H9 (cell line): ENCODE measurements at regions not wholly inside any gene's neighbourhood (a gene's known extent, or its start where the extent isn't known, plus 50 kb on each side); places are given as distances from the start of the nearest gene placed in this dataset.

ENCODE experiments used
- DNase-seq: peaks from one replicate; pipeline ENCODE4 v3.0.0-alpha.2; 2017
- H2AFZ ChIP-seq: one replicate; pipeline ENCODE4 v1.6.1; 2013; ENCODE audit warnings: mild to moderate bottlenecking, low read length, control low read depth, moderate library complexity
- H2AK5ac ChIP-seq: 2 replicates; pipeline ENCODE4 v1.6.1; 2013; ENCODE audit warnings: low read length, control low read depth, mixed read lengths; ENCODE audit not compliant: insufficient read length
- H2BK120ac ChIP-seq: one replicate; pipeline ENCODE4 v1.6.1; 2013; ENCODE audit warnings: low read depth, mild to moderate bottlenecking, low read length, control low read depth, inconsistent platforms; ENCODE audit not compliant: poor library complexity, severe bottlenecking
- H2BK12ac ChIP-seq: 2 replicates; pipeline ENCODE4 v1.6.1; 2013; ENCODE audit warnings: low read length, control low read depth, mixed read lengths, low read depth; ENCODE audit not compliant: insufficient read length
- H2BK15ac ChIP-seq: 2 replicates; pipeline ENCODE4 v1.6.1; 2013; ENCODE audit warnings: low read depth, low read length, control low read depth
- H2BK20ac ChIP-seq: one replicate; pipeline ENCODE4 v1.6.1; 2013; ENCODE audit warnings: low read depth, mild to moderate bottlenecking, low read length, control low read depth, inconsistent platforms; ENCODE audit not compliant: poor library complexity, severe bottlenecking
- H2BK5ac ChIP-seq: 2 replicates; pipeline ENCODE4 v1.6.1; 2013; ENCODE audit warnings: low read length, control low read depth, mixed read lengths; ENCODE audit not compliant: insufficient read length
- H3K14ac ChIP-seq: 2 replicates; pipeline ENCODE4 v1.6.1; 2013; ENCODE audit warnings: low read length, control low read depth; ENCODE audit not compliant: insufficient read depth
- H3K18ac ChIP-seq: 2 replicates; pipeline ENCODE4 v1.6.1; 2013; ENCODE audit warnings: low read depth, mild to moderate bottlenecking, mixed read lengths, low read length, control low read depth; ENCODE audit not compliant: insufficient read length
- H3K23ac ChIP-seq: 2 replicates; pipeline ENCODE4 v1.6.1; 2013; ENCODE audit warnings: low read length, control low read depth, mixed read lengths, low read depth; ENCODE audit not compliant: insufficient read length
- H3K23me2 ChIP-seq: 2 replicates; pipeline ENCODE4 v1.6.1; 2013; ENCODE audit warnings: low read depth, mild to moderate bottlenecking, mixed read lengths, low read length, control low read depth; ENCODE audit not compliant: insufficient read length, poor library complexity, severe bottlenecking
- H3K27ac ChIP-seq: 2 replicates; pipeline ENCODE4 v1.5.1; 2013; ENCODE audit warnings: low read length, control low read depth, mixed read lengths, low read depth; ENCODE audit not compliant: insufficient read length
- H3K27me3 ChIP-seq: 2 replicates; pipeline ENCODE4 v1.6.1; 2013; ENCODE audit warnings: low read length, control low read depth, inconsistent platforms; ENCODE audit not compliant: insufficient read depth
- H3K4ac ChIP-seq: 2 replicates; pipeline ENCODE4 v1.6.1; 2013; ENCODE audit warnings: low read depth, mild to moderate bottlenecking, control low read depth, inconsistent platforms, low read length, moderate library complexity
- H3K4me1 ChIP-seq: 2 replicates; pipeline ENCODE4 v1.6.1; 2013; ENCODE audit warnings: low read length, control low read depth, inconsistent platforms; ENCODE audit not compliant: insufficient read depth
- H3K4me2 ChIP-seq: 2 replicates; pipeline ENCODE4 v1.6.1; 2013; ENCODE audit warnings: low read length, control low read depth, mixed read lengths; ENCODE audit not compliant: insufficient read length, insufficient read depth
- H3K56ac ChIP-seq: 2 replicates; pipeline ENCODE4 v1.6.1; 2013; ENCODE audit warnings: low read depth, mild to moderate bottlenecking, mixed read lengths, low read length, control low read depth; ENCODE audit not compliant: insufficient read length
- H3K79me1 ChIP-seq: 2 replicates; pipeline ENCODE4 v1.6.1; 2013; ENCODE audit warnings: low read depth, mild to moderate bottlenecking, moderate library complexity, low read length, control low read depth, inconsistent platforms; ENCODE audit not compliant: insufficient read depth, poor library complexity, severe bottlenecking
- H3K79me2 ChIP-seq: 2 replicates; pipeline ENCODE4 v1.6.1; 2013; ENCODE audit warnings: low read length, control low read depth, inconsistent platforms; ENCODE audit not compliant: insufficient read depth
- H3K9ac ChIP-seq: 2 replicates; pipeline ENCODE4 v1.6.1; 2013; ENCODE audit warnings: low read length, control low read depth, mixed read lengths; ENCODE audit not compliant: insufficient read length; ENCODE audit errors: extremely low read depth
- H3K9me3 ChIP-seq: one replicate; pipeline ENCODE4 v1.6.1; 2013; ENCODE audit warnings: low read depth, low read length, inconsistent platforms; ENCODE audit not compliant: control insufficient read depth
- H3T11ph ChIP-seq: one replicate; pipeline ENCODE4 v1.6.1; 2013; ENCODE audit warnings: mild to moderate bottlenecking, low read length, control low read depth, inconsistent platforms
- H4K20me1 ChIP-seq: one replicate; pipeline ENCODE4 v1.6.1; 2013; ENCODE audit not compliant: control insufficient read depth, insufficient read length, insufficient read depth
- H4K5ac ChIP-seq: 2 replicates; pipeline ENCODE4 v1.6.1; 2013; ENCODE audit warnings: low read depth, mild to moderate bottlenecking, mixed read lengths, low read length, control low read depth; ENCODE audit not compliant: insufficient read length
- H4K8ac ChIP-seq: replicated peaks from 2 replicates; pipeline ENCODE4 v1.6.1; 2013; ENCODE audit warnings: low read length, control low read depth, mixed read lengths, low read depth; ENCODE audit not compliant: insufficient read length
- H4K91ac ChIP-seq: 2 replicates; pipeline ENCODE4 v1.6.1; 2013; ENCODE audit warnings: low read depth, mild to moderate bottlenecking, moderate library complexity, mixed read lengths, low read length, control low read depth; ENCODE audit not compliant: insufficient read length
- H3K27ac Mint-ChIP-seq, 3 experiments: 2 replicates in 2 of 3; 3 replicates in 1 of 3; pipeline ENCODE4 v1.8.0; 2020 to 2021; ENCODE audit warnings: mixed read lengths in 3 of 3, mild to moderate bottlenecking in 1 of 3, moderate library complexity in 1 of 3
- H3K27me3 Mint-ChIP-seq: 2 replicates; pipeline ENCODE4 v1.8.0; 2021; ENCODE audit warnings: low read depth, mild to moderate bottlenecking, moderate library complexity, mixed read lengths
- H3K36me3 Mint-ChIP-seq, 3 experiments: 2 replicates in 2 of 3; 3 replicates in 1 of 3; pipeline ENCODE4 v1.8.0; 2020 to 2021; ENCODE audit warnings: low read depth in 3 of 3, mixed read lengths in 3 of 3; ENCODE audit not compliant: insufficient read depth in 1 of 3
- H3K4me1 Mint-ChIP-seq, 2 experiments: 2 replicates each; pipeline ENCODE4 v1.8.0; 2020; ENCODE audit warnings: mixed read lengths in 2 of 2
- H3K4me3 Mint-ChIP-seq, 2 experiments: 2 replicates in 1 of 2; 3 replicates in 1 of 2; pipeline ENCODE4 v1.8.0; 2020 to 2021; ENCODE audit warnings: mild to moderate bottlenecking in 2 of 2, mixed read lengths in 2 of 2, moderate library complexity in 1 of 2
- H3K9me3 Mint-ChIP-seq, 2 experiments: 2 replicates in 1 of 2; 3 replicates in 1 of 2; pipeline ENCODE4 v1.8.0; 2020; ENCODE audit warnings: mild to moderate bottlenecking in 2 of 2, mixed read lengths in 2 of 2, moderate library complexity in 1 of 2
- WGBS: extraction: QIAGEN DNeasy Blood & Tissue Kit; methylation state at CpG from one replicate; pipeline ENCODE4 v1.1.7; 2013; ENCODE audit warnings: missing lambda C conversion rate, low lambda C conversion rate, mixed read lengths; ENCODE audit not compliant: insufficient read length; ENCODE audit errors: extremely low coverage; 5-methylcytosine and 5-hydroxymethylcytosine counted together
- TF ChIP-seq, protein P1 (sequence below): fragments of 200-600 bp; sonication (generic); conservative IDR thresholded peaks from 3 replicates; pipeline ENCODE4 v1.8.0; 2021; ENCODE audit warnings: antibody characterized with exemption, mild to moderate bottlenecking

DNA sequence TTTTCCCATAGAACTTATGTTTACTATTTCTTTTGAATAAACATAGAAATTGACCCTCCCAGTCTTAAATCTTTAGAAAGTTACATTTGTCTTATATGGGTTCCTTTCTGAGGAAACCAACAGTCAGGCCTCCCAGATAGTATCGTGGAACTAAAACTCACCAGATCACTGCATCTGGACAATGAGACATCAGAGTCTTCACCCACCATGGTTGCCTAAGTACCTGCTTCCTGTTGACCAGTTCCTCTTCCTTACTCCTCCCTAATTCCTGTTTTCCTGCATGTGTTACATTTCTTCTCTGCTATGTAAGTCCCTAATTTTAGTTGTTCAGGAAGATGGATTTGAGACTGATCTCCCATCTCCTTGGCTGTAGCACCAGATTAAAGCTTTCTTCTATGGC lies 462.2 kb downstream of the DIRAS2 start:
- H3K27me3 Mint-ChIP-seq = no peaks in the 10 kb centered on the region; the same call in 1 of the 2 replicates
- no peak overlapping the region for H3K4me3 Mint-ChIP-seq
- Histone ChIP-seq H3K14ac (no peak overlapping the region), H4K5ac (no peak overlapping the region), H3T11ph (no peak overlapping the region), H2AK5ac (no peak overlapping the region), H3K4ac (no peak overlapping the region), H3K18ac (no peak overlapping the region), H4K91ac (no peak overlapping the region), H3K27me3 (no peaks in the 10 kb centered on the region), H2BK5ac (no peak overlapping the region), H3K79me1 (no peaks in the 10 kb centered on the region), H2BK120ac (no peak overlapping the region), H2BK15ac (no peak overlapping the region), H3K56ac (no peak overlapping the region), H3K23me2 (no peaks in the 10 kb centered on the region), H2BK20ac (no peak overlapping the region), H3K9ac (no peak overlapping the region), H4K8ac (no peak overlapping the region), H2AFZ (no peak overlapping the region), H3K4me1 (no peaks in the 10 kb centered on the region), H3K9me3 (no peaks in the 10 kb centered on the region), H3K27ac (no peak overlapping the region), H3K23ac (no peak overlapping the region), H3K4me2 (no peak overlapping the region), H3K79me2 (no peaks in the 10 kb centered on the region; the same call in 1 of the 2 replicates), H4K20me1 (no peaks in the 10 kb centered on the region), H2BK12ac (no peak overlapping the region)
- H3K9me3 Mint-ChIP-seq = no peaks in the 10 kb centered on the region
- no peak for DNase-seq
- no peaks in the 10 kb centered on the region for H3K4me1 Mint-ChIP-seq
- no peak overlapping the region for H3K27ac Mint-ChIP-seq
- no CpG with 5 or more reads among the region's 1 CpG for WGBS
- no peaks in the 10 kb centered on the region; a peak in 1 of 7 replicates for H3K36me3 Mint-ChIP-seq
- TF ChIP-seq, protein P1, sequence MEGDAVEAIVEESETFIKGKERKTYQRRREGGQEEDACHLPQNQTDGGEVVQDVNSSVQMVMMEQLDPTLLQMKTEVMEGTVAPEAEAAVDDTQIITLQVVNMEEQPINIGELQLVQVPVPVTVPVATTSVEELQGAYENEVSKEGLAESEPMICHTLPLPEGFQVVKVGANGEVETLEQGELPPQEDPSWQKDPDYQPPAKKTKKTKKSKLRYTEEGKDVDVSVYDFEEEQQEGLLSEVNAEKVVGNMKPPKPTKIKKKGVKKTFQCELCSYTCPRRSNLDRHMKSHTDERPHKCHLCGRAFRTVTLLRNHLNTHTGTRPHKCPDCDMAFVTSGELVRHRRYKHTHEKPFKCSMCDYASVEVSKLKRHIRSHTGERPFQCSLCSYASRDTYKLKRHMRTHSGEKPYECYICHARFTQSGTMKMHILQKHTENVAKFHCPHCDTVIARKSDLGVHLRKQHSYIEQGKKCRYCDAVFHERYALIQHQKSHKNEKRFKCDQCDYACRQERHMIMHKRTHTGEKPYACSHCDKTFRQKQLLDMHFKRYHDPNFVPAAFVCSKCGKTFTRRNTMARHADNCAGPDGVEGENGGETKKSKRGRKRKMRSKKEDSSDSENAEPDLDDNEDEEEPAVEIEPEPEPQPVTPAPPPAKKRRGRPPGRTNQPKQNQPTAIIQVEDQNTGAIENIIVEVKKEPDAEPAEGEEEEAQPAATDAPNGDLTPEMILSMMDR = no peak
